MG63 (cell line): ENCODE measurements at regions not wholly inside any gene's neighbourhood (a gene's known extent, or its start where the extent isn't known, plus 50 kb on each side); places are given as distances from the start of the nearest gene placed in this dataset.
A peak's percentile ranks its signal among the peaks of the same experiment; 100 is the strongest.
"Not testable (repeated sequence)": the region's sequence is repeated elsewhere in the genome, so short reads cannot be mapped to it uniquely, and the experiment has no call there.

ENCODE experiments used
- DNase-seq: peaks from one replicate; pipeline ENCODE4 v3.0.0-alpha.2; 2020
- H3K27me3 ChIP-seq: fragments of 250-450 bp; sonication (Bioruptor Pico); 2 replicates; pipeline ENCODE4 v1.5.1; 2020; ENCODE audit warnings: mild to moderate bottlenecking, moderate library complexity
- H3K36me3 ChIP-seq: fragments of 250-450 bp; sonication (Bioruptor Pico); 2 replicates; pipeline ENCODE4 v1.5.1; 2020; ENCODE audit warnings: mild to moderate bottlenecking, moderate library complexity
- H3K4me3 ChIP-seq: fragments of 250-450 bp; sonication (Bioruptor Pico); 2 replicates; pipeline ENCODE4 v1.5.1; 2020; ENCODE audit warnings: mild to moderate bottlenecking, moderate library complexity
- H3K9me3 ChIP-seq: fragments of 250-450 bp; sonication (Bioruptor Pico); 2 replicates; pipeline ENCODE4 v1.5.1; 2020; ENCODE audit warnings: mild to moderate bottlenecking, moderate library complexity

GRCh38 chr14:34164162-34164864 is 213.4 kb upstream of the EGLN3 start:
- Histone ChIP-seq H3K4me3 (no peak overlapping the region), H3K27me3 (no peaks in the 10 kb centered on the region), H3K9me3 (no peaks in the 10 kb centered on the region), H3K36me3 (no peaks in the 10 kb centered on the region)
- no peak for DNase-seq

DNA sequence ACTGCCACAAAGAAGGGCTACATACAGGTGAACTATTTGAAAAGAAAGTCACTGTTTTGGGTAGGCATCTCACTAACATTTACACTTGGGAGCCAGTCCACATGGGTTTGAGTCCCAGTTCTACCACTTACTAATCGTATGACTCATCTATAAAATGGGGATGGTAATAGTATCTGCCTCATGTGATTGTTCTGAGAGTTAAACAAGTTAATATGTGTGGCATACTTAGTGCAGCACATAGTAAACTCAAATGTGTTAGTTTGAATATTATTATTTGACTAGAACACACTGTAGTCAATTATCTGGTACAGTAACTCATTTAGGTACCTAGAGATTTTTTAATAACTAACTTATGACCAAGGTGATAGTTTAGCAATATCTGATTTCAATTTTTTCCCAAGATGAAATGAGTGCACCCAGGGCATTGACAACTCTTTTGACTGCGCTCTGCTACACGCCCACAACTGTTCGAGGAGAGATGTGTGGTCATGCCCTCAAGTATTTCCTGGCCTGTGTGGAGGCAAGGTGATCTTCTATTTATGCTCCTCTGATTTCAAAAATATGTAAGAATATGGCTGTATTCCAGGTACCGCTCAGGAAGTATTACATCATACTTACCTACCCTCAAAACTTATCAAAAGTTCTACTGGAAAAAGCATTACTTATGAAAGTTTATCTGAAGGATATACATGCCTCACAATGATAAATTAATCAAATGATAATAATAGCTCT is 210.6 kb upstream of the EGLN3 start:
- no peak for DNase-seq
- H3K9me3 ChIP-seq, result no peaks in the 10 kb centered on the region
- H3K4me3 ChIP-seq, result no peak overlapping the region
- no peaks in the 10 kb centered on the region for H3K36me3 ChIP-seq
- H3K27me3 ChIP-seq, result no peaks in the 10 kb centered on the region

- Histone ChIP-seq H3K36me3 (no peaks in the 10 kb centered on the region), H3K9me3 (no peaks in the 10 kb centered on the region), H3K4me3 (no peak overlapping the region), H3K27me3 (no peaks in the 10 kb centered on the region)
- DNase-seq, result no peak
Observed at GRCh38 chr14:34160619-34161018, 209.7 kb upstream of the EGLN3 start.

GRCh38 chr14:34157651-34158050 is 206.8 kb upstream of the EGLN3 start:
- no peak for DNase-seq
- Histone ChIP-seq H3K27me3 (no peaks in the 10 kb centered on the region), H3K9me3 (no peaks in the 10 kb centered on the region), H3K36me3 (no peaks in the 10 kb centered on the region), H3K4me3 (no peak overlapping the region)

DNA sequence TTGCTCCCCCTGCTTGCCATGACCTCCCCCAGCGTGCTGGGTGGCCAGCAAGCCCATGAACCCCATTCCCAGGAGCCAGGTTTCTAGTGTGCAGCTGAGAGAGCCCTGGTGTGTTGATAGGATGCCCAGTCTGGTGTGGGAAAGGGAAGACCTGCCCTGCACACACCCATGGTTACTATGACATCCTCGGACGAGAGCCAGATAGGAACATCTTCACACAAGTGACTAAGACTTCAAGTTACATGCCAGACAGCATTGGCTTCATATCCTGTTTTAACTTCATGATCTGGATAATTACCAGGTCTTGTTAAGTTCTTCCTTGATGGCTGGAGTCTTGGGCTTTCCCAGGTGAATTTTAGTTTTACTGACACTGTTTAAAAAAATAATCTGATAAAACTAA is 196.6 kb upstream of the EGLN3 start:
- Histone ChIP-seq H3K4me3 (no peak overlapping the region), H3K36me3 (no peaks in the 10 kb centered on the region), H3K27me3 (no peaks in the 10 kb centered on the region), H3K9me3 (no peaks in the 10 kb centered on the region)
- peak; percentile 26 for DNase-seq

DNA sequence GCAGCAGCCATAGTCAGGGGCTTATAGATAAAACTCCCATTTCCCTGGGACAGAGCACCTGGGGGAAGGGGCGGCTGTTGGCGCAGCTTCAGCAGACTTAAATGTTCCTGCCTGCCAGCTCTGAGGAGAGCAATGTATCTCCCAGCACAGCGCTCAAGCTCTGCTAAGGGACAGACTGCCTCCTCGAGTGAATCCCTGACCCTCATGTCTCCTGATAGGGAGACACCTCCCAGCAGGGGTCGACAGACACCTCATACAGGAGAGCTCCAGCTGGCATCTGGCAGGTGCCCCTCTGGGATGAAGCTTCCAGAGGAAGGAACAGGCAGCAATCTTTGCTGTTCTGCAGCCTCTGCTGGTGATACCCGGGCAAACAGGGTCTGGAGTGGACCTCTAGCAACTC is 189.3 kb upstream of the EGLN3 start:
- not testable (repeated sequence) for H3K36me3 ChIP-seq, H3K4me3 ChIP-seq, H3K9me3 ChIP-seq, DNase-seq, H3K27me3 ChIP-seq

DNA sequence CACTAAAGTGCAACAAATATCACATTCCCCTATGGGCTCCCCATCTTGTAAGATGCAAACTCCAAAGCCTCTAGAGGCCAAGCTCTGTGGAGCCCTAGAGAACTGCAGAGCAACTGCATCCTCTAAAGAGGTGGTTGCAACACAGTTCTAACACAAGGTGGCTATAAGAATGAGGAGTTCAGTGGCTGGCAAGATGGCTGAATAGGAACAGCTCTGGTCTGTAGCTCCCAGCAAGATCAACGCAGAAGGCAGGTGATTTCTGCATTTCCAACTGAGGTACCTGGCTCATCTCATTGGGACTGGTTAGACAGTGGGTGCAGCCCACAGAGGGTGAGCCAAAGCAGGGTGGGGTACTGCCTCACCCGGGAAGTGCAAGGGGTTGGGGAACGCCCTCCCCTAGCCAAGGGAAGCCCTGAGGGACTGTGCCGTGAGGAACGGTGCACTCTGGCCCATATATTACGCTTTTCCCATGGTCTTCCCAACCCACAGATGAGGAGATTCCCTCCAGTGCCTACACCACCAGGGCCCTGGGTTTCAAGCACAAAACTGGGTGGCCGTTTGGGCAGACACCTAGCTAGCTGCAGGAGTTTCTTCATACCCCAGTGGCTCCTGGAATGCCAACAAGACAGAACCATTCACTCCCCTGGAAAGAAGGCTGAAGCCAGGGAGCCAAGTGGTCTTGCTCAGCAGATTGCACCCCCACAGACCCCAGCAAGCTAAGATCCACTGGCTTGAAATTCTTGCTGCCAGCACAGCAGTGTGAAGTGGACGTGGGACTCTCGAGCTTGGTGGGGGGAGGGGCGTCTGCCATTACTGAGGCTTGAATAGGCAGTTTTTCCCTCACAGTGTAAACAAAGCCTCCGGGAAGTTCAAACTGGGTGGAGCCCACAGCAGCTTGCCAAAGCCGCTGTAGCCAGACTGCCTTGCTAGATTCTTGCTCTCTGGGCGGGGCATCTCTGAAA is 188.6 kb upstream of the EGLN3 start:
- peak; percentile 66 for DNase-seq
- H3K36me3 ChIP-seq, H3K27me3 ChIP-seq, H3K4me3 ChIP-seq, H3K9me3 ChIP-seq: not testable (repeated sequence)

- Histone ChIP-seq H3K36me3 (no peaks in the 10 kb centered on the region), H3K9me3 (no peaks in the 10 kb centered on the region), H3K4me3 (no peak overlapping the region), H3K27me3 (no peaks in the 10 kb centered on the region)
- no peak for DNase-seq
Observed at GRCh38 chr14:34138175-34138574, 187.3 kb upstream of the EGLN3 start.

- Histone ChIP-seq H3K9me3 (no peaks in the 10 kb centered on the region), H3K27me3 (no peaks in the 10 kb centered on the region), H3K4me3 (no peak overlapping the region), H3K36me3 (no peaks in the 10 kb centered on the region)
- DNase-seq, result no peak
Observed at GRCh38 chr14:34137001-34137745, 186.3 kb upstream of the EGLN3 start.

DNA sequence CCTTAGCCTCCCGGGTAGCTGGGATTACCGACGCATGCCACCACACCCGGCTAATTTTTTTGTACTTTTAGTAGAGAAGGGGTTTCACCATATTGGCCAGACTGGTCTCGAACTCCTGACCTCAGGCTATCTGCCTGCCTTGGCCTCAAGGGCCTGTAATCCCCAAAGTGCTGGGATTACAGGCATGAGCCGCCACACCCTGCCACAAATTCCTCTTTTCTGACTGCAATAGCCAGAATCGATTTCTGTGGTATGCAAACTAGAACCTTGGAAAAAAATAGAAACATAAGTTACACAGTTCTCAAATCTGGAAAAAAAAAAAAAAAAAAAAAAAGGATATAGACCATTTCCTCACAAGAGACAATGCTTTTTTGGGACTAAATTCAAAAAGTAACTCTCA is 184.6 kb upstream of the EGLN3 start:
- Histone ChIP-seq H3K9me3 (no peaks in the 10 kb centered on the region), H3K4me3 (no peak overlapping the region), H3K36me3 (no peaks in the 10 kb centered on the region), H3K27me3 (no peaks in the 10 kb centered on the region)
- no peak for DNase-seq

DNA sequence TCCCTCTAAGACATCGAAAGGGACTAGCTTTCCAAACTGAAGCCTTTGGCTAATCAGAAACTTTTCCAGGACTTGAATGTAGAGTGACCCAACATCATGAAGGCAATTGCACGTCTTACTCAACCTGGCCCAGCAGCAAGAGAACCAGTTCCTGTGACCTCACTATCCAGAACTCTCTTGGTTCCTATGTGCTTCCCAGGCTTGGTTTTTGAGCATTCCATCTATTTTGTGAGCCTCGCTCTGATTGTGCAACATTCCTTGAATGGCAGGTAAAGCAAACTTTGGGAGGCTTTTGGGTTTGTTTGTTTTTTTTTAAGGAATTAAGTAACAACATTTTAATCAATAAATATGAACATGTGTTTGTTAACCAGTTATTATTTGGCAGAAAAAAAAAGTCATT is 183.6 kb upstream of the EGLN3 start:
- Histone ChIP-seq H3K4me3 (no peak overlapping the region), H3K27me3 (no peaks in the 10 kb centered on the region), H3K36me3 (no peaks in the 10 kb centered on the region), H3K9me3 (no peaks in the 10 kb centered on the region)
- DNase-seq, result no peak

- Histone ChIP-seq H3K27me3 (no peaks in the 10 kb centered on the region), H3K4me3 (no peak overlapping the region), H3K36me3 (no peaks in the 10 kb centered on the region), H3K9me3 (no peaks in the 10 kb centered on the region)
- DNase-seq, result no peak
Observed at GRCh38 chr14:34129927-34130552, 179.2 kb upstream of the EGLN3 start.

- no peak overlapping the region for H3K4me3 ChIP-seq
- DNase-seq, result no peak
- H3K36me3 ChIP-seq, result no peaks in the 10 kb centered on the region
- H3K27me3 ChIP-seq, result no peaks in the 10 kb centered on the region
- H3K9me3 ChIP-seq, result no peaks in the 10 kb centered on the region
Observed at GRCh38 chr14:34128665-34129064, 177.8 kb upstream of the EGLN3 start.

- no peak for DNase-seq
- Histone ChIP-seq H3K27me3 (no peaks in the 10 kb centered on the region), H3K9me3 (no peaks in the 10 kb centered on the region), H3K36me3 (no peaks in the 10 kb centered on the region), H3K4me3 (no peak overlapping the region)
Observed at GRCh38 chr14:34126586-34126985, 175.7 kb upstream of the EGLN3 start.

DNA sequence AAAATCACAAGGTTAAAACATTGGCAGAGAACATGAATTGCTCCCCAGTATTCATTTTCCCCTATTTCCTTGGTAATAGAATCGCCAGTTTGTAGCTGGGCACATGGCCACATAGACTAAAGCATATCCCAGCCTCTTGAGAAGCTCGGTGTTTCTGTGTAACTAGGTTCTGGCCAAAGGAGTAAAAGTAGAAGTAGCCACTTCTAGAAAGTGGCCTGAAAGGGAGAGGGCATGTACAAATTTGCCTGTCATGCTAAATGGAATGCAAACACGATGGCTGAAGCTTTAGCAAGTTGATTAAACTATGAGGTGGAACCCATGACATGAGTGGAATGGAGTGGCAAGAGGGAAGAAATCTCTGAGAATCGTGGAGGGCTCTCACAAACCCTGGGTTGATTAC is 173.7 kb upstream of the EGLN3 start:
- H3K36me3 ChIP-seq, result no peaks in the 10 kb centered on the region
- H3K9me3 ChIP-seq, result no peaks in the 10 kb centered on the region
- H3K27me3 ChIP-seq, result no peaks in the 10 kb centered on the region
- H3K4me3 ChIP-seq, result no peak overlapping the region
- no peak for DNase-seq

DNA sequence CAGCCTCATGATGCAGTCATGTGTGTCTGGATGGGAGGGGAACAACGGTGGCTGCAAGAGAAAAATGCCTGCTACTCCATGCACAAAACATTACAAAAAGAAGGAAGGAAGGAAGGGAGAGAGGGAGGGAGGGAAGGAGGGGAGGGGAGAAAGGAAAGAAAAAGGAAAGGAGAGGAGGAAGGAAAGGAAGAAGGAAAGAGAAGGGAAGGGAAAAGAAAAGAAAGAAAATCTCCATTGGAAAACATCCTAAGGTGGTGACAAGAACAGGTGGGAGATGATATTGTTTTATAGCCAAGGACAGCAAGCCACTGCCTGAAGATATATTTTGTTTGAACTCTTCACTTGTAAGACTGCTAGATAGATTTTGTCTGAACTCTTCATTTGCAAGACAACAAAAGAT is 171.8 kb upstream of the EGLN3 start:
- no peaks in the 10 kb centered on the region for H3K9me3 ChIP-seq
- DNase-seq, result no peak
- no peaks in the 10 kb centered on the region for H3K27me3 ChIP-seq
- no peaks in the 10 kb centered on the region for H3K36me3 ChIP-seq
- H3K4me3 ChIP-seq, result no peak overlapping the region
